ENCODE measurements at regions not wholly inside any gene's neighbourhood (a gene's known extent, or its start where the extent isn't known, plus 50 kb on each side); places are given as distances from the start of the nearest gene placed in this dataset.

DNA sequence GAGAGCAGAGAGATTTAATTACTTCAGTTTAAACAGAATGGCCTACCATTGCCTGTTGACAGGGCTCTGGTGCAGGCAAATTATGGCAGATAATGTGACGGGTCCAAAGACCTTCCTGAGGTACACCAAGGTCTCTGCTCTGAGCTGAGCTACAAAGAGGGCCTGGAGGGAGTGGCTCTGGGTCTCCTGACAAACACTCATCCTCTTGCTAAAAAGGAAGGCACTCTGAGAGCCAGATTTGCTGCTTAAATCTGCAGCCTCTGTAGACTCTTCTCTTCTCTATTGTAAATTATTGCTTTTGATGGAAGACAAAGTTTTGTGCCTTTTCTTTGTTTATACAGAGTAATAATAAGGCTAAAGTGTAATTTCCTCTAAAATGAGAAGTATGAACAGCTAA is 529.5 kb upstream of the FZD8 start:
- no peak for TF ChIP-seq CTCF (IDR thresholded peaks at IDR 0.05)
- TF ChIP-seq POLR2A (IDR thresholded peaks at IDR 0.05) = no peak
